HCT116 (cell line): ENCODE measurements at regions not wholly inside any gene's neighbourhood (a gene's known extent, or its start where the extent isn't known, plus 50 kb on each side); places are given as distances from the start of the nearest gene placed in this dataset.

ENCODE experiments used
- ATAC-seq: fragments of 200-7000 bp; cut with Tn5 transposase; 2 replicates; pipeline ENCODE4 v1.9.1; 2020; ENCODE audit warnings: mild to moderate bottlenecking, moderate library complexity
- BruUV-seq: library from RNA; stranded (reverse); fragments of 400-500 nt; replicated peaks from 2 replicates; lab custom pipeline; 2021; lab: Mats Ljungman, UMichigan
- CTCF ChIA-PET: fragments of 300-600 bp; sonication (Branson Sonifier 250); formaldehyde crosslinking; loops from one replicate; lab custom pipeline; 2021; ENCODE audit warnings: antibody characterized with exemption; lab: Charles Lee
- POLR2A ChIA-PET: fragments of 300-600, 350-600 bp; sonication (Branson Sonifier 250); formaldehyde crosslinking; loops from one replicate; lab custom pipeline; 2021; ENCODE audit warnings: antibody characterized with exemption; lab: Charles Lee
- RAD21 ChIA-PET, 2 experiments: fragments of 300-600 bp; sonication (Branson Sonifier 250); formaldehyde crosslinking; loops; one replicate each; lab custom pipeline; 2023; ENCODE audit warnings: low total read pairs in 2 of 2; ENCODE audit not compliant: uncharacterized antibody in 2 of 2, unreplicated experiment in 2 of 2, low non-redundant PET in 1 of 2; lab: Charles Lee
- DNase-seq: peaks from one replicate; pipeline ENCODE4 v3.0.0-alpha.2; 2010; ENCODE audit warnings: low read depth, low spot score
- H2AFZ ChIP-seq: fragments of 200-600 bp; shearing (Covaris generic), sonication (generic); 2 replicates; pipeline ENCODE4 v1.6.1; 2017; ENCODE audit warnings: low read depth, mixed run types, mixed read lengths, antibody characterized with exemption, low read length; ENCODE audit not compliant: poor library complexity, severe bottlenecking
- H3K27ac ChIP-seq: 2 replicates; pipeline ENCODE4 v1.5.1; 2012; ENCODE audit warnings: low read depth, low read length
- H3K27me3 ChIP-seq: fragments of 200-600 bp; sonication (generic); 2 replicates; pipeline ENCODE4 v1.6.1; 2016; ENCODE audit warnings: mixed run types, low read length, mixed read lengths; ENCODE audit not compliant: insufficient read depth
- H3K36me3 ChIP-seq, 2 experiments: fragments of 200-500 bp in 1 of 2; fragments of 200-600 bp in 1 of 2; sonication (Bioruptor generic) in 1 of 2; sonication (generic) in 1 of 2; 2 replicates each; pipeline versions ENCODE4 v1.5.1 to v1.6.1; 2014 to 2016; ENCODE audit warnings: low read length in 2 of 2, inconsistent platforms in 1 of 2, mixed read lengths in 1 of 2, mixed run types in 1 of 2; ENCODE audit not compliant: insufficient read depth in 2 of 2, control insufficient read depth in 1 of 2
- H3K4me1 ChIP-seq, 2 experiments: fragments of 200-600 bp in 1 of 2; sonication (generic) in 1 of 2; 2 replicates each; pipeline versions ENCODE4 v1.5.1 to v1.6.1; 2012 to 2017; ENCODE audit warnings: low read length in 2 of 2, inconsistent platforms in 1 of 2, mild to moderate bottlenecking in 1 of 2, mixed read lengths in 1 of 2, mixed run types in 1 of 2, moderate library complexity in 1 of 2; ENCODE audit not compliant: insufficient read depth in 2 of 2, control insufficient read depth in 1 of 2
- H3K4me2 ChIP-seq: fragments of 200-600 bp; sonication (generic); 2 replicates; pipeline ENCODE4 v1.6.1; 2017; ENCODE audit warnings: mixed run types, low read length, mixed read lengths
- H3K4me3 ChIP-seq, 2 experiments: fragments of 200-600 bp in 1 of 2; sonication (generic) in 1 of 2; replicated peaks in 1 of 2; 2 replicates each; pipeline ENCODE4 v1.5.1; 2011 to 2016; ENCODE audit warnings: low read length in 2 of 2, control low read depth in 1 of 2, low read depth in 1 of 2, mild to moderate bottlenecking in 1 of 2, mixed read lengths in 1 of 2, mixed run types in 1 of 2
- H3K79me2 ChIP-seq: fragments of 200-600 bp; sonication (generic); 2 replicates; pipeline ENCODE4 v1.6.1; 2017; ENCODE audit warnings: mild to moderate bottlenecking, mixed run types, low read length, moderate library complexity, mixed read lengths; ENCODE audit not compliant: insufficient read depth
- H3K9ac ChIP-seq: fragments of 200-600 bp; sonication (generic); 2 replicates; pipeline ENCODE4 v1.6.1; 2016; ENCODE audit warnings: low read length, mixed read lengths
- H3K9me2 ChIP-seq: fragments of 200-600 bp; sonication (generic), shearing (Covaris generic); 2 replicates; pipeline ENCODE4 v1.6.1; 2017; ENCODE audit warnings: mixed run types, mild to moderate bottlenecking, moderate library complexity; ENCODE audit not compliant: insufficient read depth
- H3K9me3 ChIP-seq, 2 experiments: fragments of 200-500 bp in 1 of 2; fragments of 200-600 bp in 1 of 2; sonication (Bioruptor generic) in 1 of 2; sonication (generic) in 1 of 2; 2 replicates each; pipeline ENCODE4 v1.6.1; 2014 to 2017; ENCODE audit warnings: low read length in 2 of 2, mixed read lengths in 2 of 2, inconsistent platforms in 1 of 2, low read depth in 1 of 2, mild to moderate bottlenecking in 1 of 2, mixed run types in 1 of 2, moderate library complexity in 1 of 2; ENCODE audit not compliant: control insufficient read depth in 1 of 2, insufficient read depth in 1 of 2
- H4K20me1 ChIP-seq: fragments of 200-600 bp; sonication (generic), shearing (Covaris generic); 2 replicates; pipeline ENCODE4 v1.6.1; 2017; ENCODE audit warnings: mixed run types, mild to moderate bottlenecking, moderate library complexity; ENCODE audit not compliant: insufficient read depth
- CBX3 ChIP-seq: IDR thresholded peaks from 2 replicates; pipeline ENCODE4 v1.6.1; 2012; ENCODE audit warnings: low read depth
- CEBPB ChIP-seq: IDR thresholded peaks from 2 replicates; pipeline ENCODE4 v1.6.1; 2012; ENCODE audit warnings: low read depth
- CTCF ChIP-seq, 3 experiments: fragments of 200-600 bp in 1 of 3; sonication (generic) in 1 of 3; IDR thresholded peaks in 2 of 3; conservative IDR thresholded peaks in 1 of 3; 2 replicates each; pipeline ENCODE4 v1.5.1; 2012 to 2017; ENCODE audit warnings: low read depth in 2 of 3, low read length in 2 of 3, antibody characterized with exemption in 1 of 3, borderline replicate concordance in 1 of 3, control low read depth in 1 of 3, mild to moderate bottlenecking in 1 of 3, mixed read lengths in 1 of 3, mixed run types in 1 of 3, moderate library complexity in 1 of 3; ENCODE audit not compliant: insufficient read depth in 1 of 3
- EGR1 ChIP-seq: IDR thresholded peaks from 2 replicates; pipeline ENCODE4 v1.6.1; 2012; ENCODE audit warnings: low read depth
- ELF1 ChIP-seq: IDR thresholded peaks from 2 replicates; pipeline ENCODE4 v1.6.1; 2012; ENCODE audit warnings: low read depth, borderline replicate concordance
- EZH2phosphoT487 ChIP-seq: fragments of 200-600 bp; IDR thresholded peaks from 2 replicates; pipeline ENCODE4 v1.6.1; 2018; ENCODE audit warnings: antibody characterized with exemption, borderline replicate concordance
- FOSL1 ChIP-seq: IDR thresholded peaks from 2 replicates; pipeline ENCODE4 v1.6.1; 2012; ENCODE audit warnings: low read depth
- JUND ChIP-seq: IDR thresholded peaks from 2 replicates; pipeline ENCODE4 v1.6.1; 2012
- MAX ChIP-seq: IDR thresholded peaks from 2 replicates; pipeline ENCODE4 v1.6.1; 2012
- POLR2A ChIP-seq: IDR thresholded peaks from 2 replicates; pipeline ENCODE4 v1.7.0; 2011; ENCODE audit warnings: borderline replicate concordance; ENCODE audit not compliant: insufficient read depth, insufficient read length; ENCODE audit errors: extremely low read depth
- POLR2AphosphoS5 ChIP-seq: IDR thresholded peaks from 2 replicates; pipeline ENCODE4 v1.6.1; 2011; ENCODE audit warnings: mild to moderate bottlenecking, low read depth, low read length, moderate library complexity
- REST ChIP-seq: IDR thresholded peaks from 2 replicates; pipeline ENCODE4 v1.6.1; 2012; ENCODE audit warnings: low read depth
- SIN3A ChIP-seq: IDR thresholded peaks from 2 replicates; pipeline ENCODE4 v1.6.1; 2012; ENCODE audit warnings: low read depth
- SP1 ChIP-seq: IDR thresholded peaks from 2 replicates; pipeline ENCODE4 v1.6.1; 2012; ENCODE audit warnings: low read depth
- YY1 ChIP-seq: IDR thresholded peaks from 2 replicates; pipeline ENCODE4 v1.6.1; 2011; ENCODE audit warnings: low read length, low read depth, moderate library complexity, mild to moderate bottlenecking; ENCODE audit not compliant: insufficient replicate concordance; ENCODE audit errors: extremely low read depth
- ZNF274 ChIP-seq: fragments of 200-500 bp; sonication (Bioruptor generic); IDR thresholded peaks from 2 replicates; pipeline ENCODE4 v1.6.1; 2014; ENCODE audit warnings: mild to moderate bottlenecking, low read depth, low read length, inconsistent platforms
- intact Hi-C: fragments of 100-400 bp; cut with micrococcal nuclease; formaldehyde crosslinking; loops from 2 replicates; pipeline ENCODE4 v1.10.0; 2022
- TF ChIP-seq, protein P1 (sequence below): IDR thresholded peaks from 2 replicates; pipeline ENCODE4 v1.6.1; 2012

GRCh38 chr1:102083192-102083591 is 86.5 kb upstream of the OLFM3 start:
- BruUV-seq, result no TSS peak
- H3K27me3 ChIP-seq, result no peaks in the 10 kb centered on the region
- no peak for TF ChIP-seq JUND
- no peak for TF ChIP-seq CEBPB
- TF ChIP-seq REST, result no peak
- TF ChIP-seq EZH2phosphoT487, result no peak
- TF ChIP-seq, protein P1, sequence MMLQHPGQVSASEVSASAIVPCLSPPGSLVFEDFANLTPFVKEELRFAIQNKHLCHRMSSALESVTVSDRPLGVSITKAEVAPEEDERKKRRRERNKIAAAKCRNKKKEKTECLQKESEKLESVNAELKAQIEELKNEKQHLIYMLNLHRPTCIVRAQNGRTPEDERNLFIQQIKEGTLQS, result no peak
- no peak for TF ChIP-seq ELF1
- no peak for TF ChIP-seq YY1
- no peak for TF ChIP-seq ZNF274
- no peak for TF ChIP-seq CTCF (IDR thresholded peaks at IDR 0.05 in 2 of 3, conservative IDR thresholded peaks at IDR 0.05 in 1 of 3; ENCODE audit: borderline replicate concordance in 1 of 3, insufficient read depth in 1 of 3, low read depth in 2 of 3, low read length in 2 of 3)
- no peak for TF ChIP-seq POLR2A
- no peak for TF ChIP-seq POLR2AphosphoS5
- no peak for TF ChIP-seq MAX
- TF ChIP-seq FOSL1, result no peak
- no peak for TF ChIP-seq SIN3A
- TF ChIP-seq EGR1, result no peak
- no peak for TF ChIP-seq CBX3
- TF ChIP-seq SP1, result no peak
- TF ChIP-seq, all 23 proteins: peak for 0
- Histone ChIP-seq H2AFZ (no peak overlapping the region), H3K79me2 (no peaks in the 10 kb centered on the region), H3K4me2 (no peak overlapping the region), H3K4me3 (no peak overlapping the region), H3K9me3 (no peaks in the 10 kb centered on the region), H3K9me2 (no peaks in the 10 kb centered on the region), H3K27ac (no peak overlapping the region), H3K36me3 (no peaks in the 10 kb centered on the region), H3K4me1 (no peaks in the 10 kb centered on the region), H4K20me1 (no peaks in the 10 kb centered on the region), H3K9ac (no peak overlapping the region)
- ChIA-PET RAD21 (no interaction called here), POLR2A (no interaction called here), CTCF (no interaction called here)
- DNase-seq (no peak), ATAC-seq (no peak)
- intact Hi-C loops, result no loop called here
